ENCODE measurements at regions not wholly inside any gene's neighbourhood (a gene's known extent, or its start where the extent isn't known, plus 50 kb on each side); places are given as distances from the start of the nearest gene placed in this dataset.

DNA sequence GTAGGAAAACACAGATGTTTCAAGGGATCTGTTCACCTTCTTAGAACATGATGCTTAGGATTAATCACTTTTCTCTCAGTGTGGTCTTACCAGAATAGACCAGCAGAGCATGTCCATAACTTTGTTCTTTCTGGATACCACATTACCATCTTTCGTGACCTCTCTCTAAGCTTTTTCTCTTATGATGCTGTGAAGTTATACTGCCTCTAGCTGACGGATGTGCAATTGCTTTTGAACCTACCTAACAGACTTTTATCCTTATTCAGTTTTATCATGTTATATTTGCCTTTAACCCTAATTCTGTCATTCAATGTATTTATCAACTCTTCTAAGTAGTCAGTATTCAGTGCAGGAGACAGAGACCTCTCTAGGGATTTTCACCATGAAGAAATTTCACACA, 246.7 kb downstream of the DACT1 start:
- TF ChIP-seq POLR2A (IDR thresholded peaks at IDR 0.05), result no peak
- TF ChIP-seq, protein P1, sequence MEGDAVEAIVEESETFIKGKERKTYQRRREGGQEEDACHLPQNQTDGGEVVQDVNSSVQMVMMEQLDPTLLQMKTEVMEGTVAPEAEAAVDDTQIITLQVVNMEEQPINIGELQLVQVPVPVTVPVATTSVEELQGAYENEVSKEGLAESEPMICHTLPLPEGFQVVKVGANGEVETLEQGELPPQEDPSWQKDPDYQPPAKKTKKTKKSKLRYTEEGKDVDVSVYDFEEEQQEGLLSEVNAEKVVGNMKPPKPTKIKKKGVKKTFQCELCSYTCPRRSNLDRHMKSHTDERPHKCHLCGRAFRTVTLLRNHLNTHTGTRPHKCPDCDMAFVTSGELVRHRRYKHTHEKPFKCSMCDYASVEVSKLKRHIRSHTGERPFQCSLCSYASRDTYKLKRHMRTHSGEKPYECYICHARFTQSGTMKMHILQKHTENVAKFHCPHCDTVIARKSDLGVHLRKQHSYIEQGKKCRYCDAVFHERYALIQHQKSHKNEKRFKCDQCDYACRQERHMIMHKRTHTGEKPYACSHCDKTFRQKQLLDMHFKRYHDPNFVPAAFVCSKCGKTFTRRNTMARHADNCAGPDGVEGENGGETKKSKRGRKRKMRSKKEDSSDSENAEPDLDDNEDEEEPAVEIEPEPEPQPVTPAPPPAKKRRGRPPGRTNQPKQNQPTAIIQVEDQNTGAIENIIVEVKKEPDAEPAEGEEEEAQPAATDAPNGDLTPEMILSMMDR (IDR thresholded peaks at IDR 0.05), result peak in 1 of 3 experiments; percentile 42
